Astrocyte of the spinal cord (primary cell): ENCODE measurements at regions not wholly inside any gene's neighbourhood (a gene's known extent, or its start where the extent isn't known, plus 50 kb on each side); places are given as distances from the start of the nearest gene placed in this dataset.
A peak's percentile ranks its signal among the peaks of the same experiment; 100 is the strongest.

ENCODE experiments used
- DNase-seq: peaks from one replicate; pipeline ENCODE4 v3.0.0; 2011; ENCODE audit warnings: low read depth, low spot score
- H3K4me3 ChIP-seq: 2 replicates; pipeline ENCODE4 v1.5.1; 2011; ENCODE audit warnings: low read depth, mild to moderate bottlenecking, low read length, moderate library complexity
- CTCF ChIP-seq: IDR thresholded peaks from 2 replicates; pipeline ENCODE4 v1.5.1; 2012; ENCODE audit warnings: low read depth, mild to moderate bottlenecking, low read length, inconsistent platforms
- in situ Hi-C: cut with HindIII; loops from 2 replicates; pipeline ENCODE4 v1.10.0; 2017; ENCODE audit warnings: low sequenced_read_pairs

- no peak for DNase-seq
- in situ Hi-C loops: no loop called here
- H3K4me3 ChIP-seq: no peak overlapping the region
- TF ChIP-seq CTCF: no peak
Observed at GRCh38 chr18:60847517-60847916, 474.9 kb upstream of the MC4R start.

- in situ Hi-C loops: no loop called here
- H3K4me3 ChIP-seq: no peak overlapping the region
- TF ChIP-seq CTCF: no peak
- DNase-seq: peak; percentile 19
Observed at GRCh38 chr18:60861575-60861974, 471.7 kb upstream of the CDH20 start.

GRCh38 chr18:60862988-60863387 is 470.2 kb upstream of the CDH20 start:
- in situ Hi-C loops: no loop called here
- no peak overlapping the region for H3K4me3 ChIP-seq
- TF ChIP-seq CTCF: no peak
- DNase-seq: no peak

- DNase-seq: no peak
- in situ Hi-C loops: no loop called here
- H3K4me3 ChIP-seq: no peak overlapping the region
- no peak for TF ChIP-seq CTCF
Observed at GRCh38 chr18:60865801-60866200, 467.4 kb upstream of the CDH20 start.

- no peak overlapping the region for H3K4me3 ChIP-seq
- no peak for DNase-seq
- in situ Hi-C loops: no loop called here
- no peak for TF ChIP-seq CTCF
Observed at GRCh38 chr18:60870261-60871153, 462.7 kb upstream of the CDH20 start.

- no peak for DNase-seq
- in situ Hi-C loops: no loop called here
- no peak for TF ChIP-seq CTCF
- H3K4me3 ChIP-seq: no peak overlapping the region
Observed at GRCh38 chr18:60872434-60872833, 460.8 kb upstream of the CDH20 start.
